ENCODE measurements at regions not wholly inside any gene's neighbourhood (a gene's known extent, or its start where the extent isn't known, plus 50 kb on each side); places are given as distances from the start of the nearest gene placed in this dataset.

GRCh38 chr2:76491503-76491902 lies 780.8 kb upstream of the GCFC2 start:
- no peaks in the 10 kb centered on the region for H3K27me3 Mint-ChIP-seq (ENCODE audit: low read depth)
- POLR2A ChIA-PET: no interaction called here
- H3K4me3 Mint-ChIP-seq: no peak overlapping the region
- DNase-seq (no peak), ATAC-seq (no peak)
- CTCF ChIA-PET: no interaction called here
- H3K9me3 Mint-ChIP-seq (ENCODE audit: insufficient read depth): peaks cover 11% of the 10 kb centered on the region
- H3K4me1 Mint-ChIP-seq (ENCODE audit: low read depth): no peaks in the 10 kb centered on the region
- H3K36me3 Mint-ChIP-seq (ENCODE audit: low read depth): no peaks in the 10 kb centered on the region
- H3K27ac Mint-ChIP-seq: no peak overlapping the region

GRCh38 chr2:76478266-76479035 lies 767.7 kb upstream of the GCFC2 start:
- Mint-ChIP-seq H3K27ac (no peak overlapping the region), H3K36me3 (ENCODE audit: low read depth) (no peaks in the 10 kb centered on the region), H3K4me3 (no peak overlapping the region), H3K27me3 (ENCODE audit: low read depth) (no peaks in the 10 kb centered on the region), H3K4me1 (ENCODE audit: low read depth) (no peaks in the 10 kb centered on the region), H3K9me3 (ENCODE audit: insufficient read depth) (peaks cover 9% of the 10 kb centered on the region)
- ChIA-PET POLR2A (no interaction called here), CTCF (no interaction called here)
- DNase-seq (no peak), ATAC-seq (no peak)

- Mint-ChIP-seq H3K4me3 (no peak overlapping the region), H3K27me3 (ENCODE audit: low read depth) (no peaks in the 10 kb centered on the region), H3K9me3 (ENCODE audit: insufficient read depth) (peaks cover 16% of the 10 kb centered on the region), H3K36me3 (ENCODE audit: low read depth) (no peaks in the 10 kb centered on the region), H3K4me1 (ENCODE audit: low read depth) (no peaks in the 10 kb centered on the region), H3K27ac (no peak overlapping the region)
- no peak for DNase-seq
- ChIA-PET POLR2A (no interaction called here), CTCF (no interaction called here)
- ATAC-seq: no peak
Observed at GRCh38 chr2:76472946-76473345, 762.2 kb upstream of the GCFC2 start.

GRCh38 chr2:76469066-76469465 lies 758.4 kb upstream of the GCFC2 start:
- POLR2A ChIA-PET: no interaction called here
- no peaks in the 10 kb centered on the region for H3K4me1 Mint-ChIP-seq (ENCODE audit: low read depth)
- H3K36me3 Mint-ChIP-seq (ENCODE audit: low read depth): no peaks in the 10 kb centered on the region
- H3K9me3 Mint-ChIP-seq (ENCODE audit: insufficient read depth): peaks cover 13% of the 10 kb centered on the region
- ATAC-seq: no peak
- H3K27me3 Mint-ChIP-seq (ENCODE audit: low read depth): no peaks in the 10 kb centered on the region
- CTCF ChIA-PET: no interaction called here
- H3K4me3 Mint-ChIP-seq: no peak overlapping the region
- no peak for DNase-seq
- H3K27ac Mint-ChIP-seq: no peak overlapping the region

- H3K27ac Mint-ChIP-seq: no peak overlapping the region
- no peak overlapping the region for H3K4me3 Mint-ChIP-seq
- H3K4me1 Mint-ChIP-seq (ENCODE audit: low read depth): no peaks in the 10 kb centered on the region
- no peak for DNase-seq
- POLR2A ChIA-PET: no interaction called here
- no peak for ATAC-seq
- no peaks in the 10 kb centered on the region for H3K27me3 Mint-ChIP-seq (ENCODE audit: low read depth)
- CTCF ChIA-PET: no interaction called here
- H3K9me3 Mint-ChIP-seq (ENCODE audit: insufficient read depth): peaks cover 6% of the 10 kb centered on the region
- H3K36me3 Mint-ChIP-seq (ENCODE audit: low read depth): no peaks in the 10 kb centered on the region
Observed at GRCh38 chr2:76467326-76467725, 756.6 kb upstream of the GCFC2 start.

- Mint-ChIP-seq H3K4me1 (ENCODE audit: low read depth) (no peaks in the 10 kb centered on the region), H3K4me3 (no peak overlapping the region), H3K9me3 (ENCODE audit: insufficient read depth) (peaks cover 12% of the 10 kb centered on the region), H3K27me3 (ENCODE audit: low read depth) (no peaks in the 10 kb centered on the region), H3K27ac (no peak overlapping the region), H3K36me3 (ENCODE audit: low read depth) (no peaks in the 10 kb centered on the region)
- no peak for DNase-seq
- CTCF ChIA-PET: no interaction called here
- no peak for ATAC-seq
- POLR2A ChIA-PET: no interaction called here
Observed at GRCh38 chr2:76464310-76464709, 753.6 kb upstream of the GCFC2 start.

GRCh38 chr2:76461431-76461830 lies 750.7 kb upstream of the GCFC2 start:
- no peak for ATAC-seq
- Mint-ChIP-seq H3K27me3 (ENCODE audit: low read depth) (no peaks in the 10 kb centered on the region), H3K4me1 (ENCODE audit: low read depth) (no peaks in the 10 kb centered on the region), H3K36me3 (ENCODE audit: low read depth) (no peaks in the 10 kb centered on the region), H3K9me3 (ENCODE audit: insufficient read depth) (peaks cover 6% of the 10 kb centered on the region), H3K4me3 (no peak overlapping the region), H3K27ac (no peak overlapping the region)
- CTCF ChIA-PET: no interaction called here
- DNase-seq: no peak
- POLR2A ChIA-PET: no interaction called here

- CTCF ChIA-PET: no interaction called here
- H3K27me3 Mint-ChIP-seq (ENCODE audit: low read depth): no peaks in the 10 kb centered on the region
- H3K36me3 Mint-ChIP-seq (ENCODE audit: low read depth): no peaks in the 10 kb centered on the region
- no peak overlapping the region for H3K27ac Mint-ChIP-seq
- H3K4me1 Mint-ChIP-seq (ENCODE audit: low read depth): no peaks in the 10 kb centered on the region
- no peak overlapping the region for H3K4me3 Mint-ChIP-seq
- POLR2A ChIA-PET: no interaction called here
- DNase-seq: no peak
- peaks cover 3% of the 10 kb centered on the region for H3K9me3 Mint-ChIP-seq (ENCODE audit: insufficient read depth)
- no peak for ATAC-seq
Observed at GRCh38 chr2:76455910-76456309, 745.2 kb upstream of the GCFC2 start.

GRCh38 chr2:76450024-76450475 lies 739.3 kb upstream of the GCFC2 start:
- H3K9me3 Mint-ChIP-seq (ENCODE audit: insufficient read depth): peaks cover 9% of the 10 kb centered on the region

GRCh38 chr2:76448956-76449355 lies 738.2 kb upstream of the GCFC2 start:
- H3K4me3 Mint-ChIP-seq: no peak overlapping the region
- peaks cover 13% of the 10 kb centered on the region for H3K9me3 Mint-ChIP-seq (ENCODE audit: insufficient read depth)
- ATAC-seq (no peak), DNase-seq (no peak)
- H3K36me3 Mint-ChIP-seq (ENCODE audit: low read depth): no peaks in the 10 kb centered on the region
- ChIA-PET POLR2A (no interaction called here), CTCF (no interaction called here)
- H3K27ac Mint-ChIP-seq: no peak overlapping the region
- H3K27me3 Mint-ChIP-seq (ENCODE audit: low read depth): no peaks in the 10 kb centered on the region
- H3K4me1 Mint-ChIP-seq (ENCODE audit: low read depth): no peaks in the 10 kb centered on the region

More at GRCh38 chr2:76450024-76450475, 739.3 kb upstream of the GCFC2 start:
- no peak overlapping the region for H3K4me3 Mint-ChIP-seq
- ChIA-PET POLR2A (no interaction called here), CTCF (no interaction called here)
- no peaks in the 10 kb centered on the region for H3K36me3 Mint-ChIP-seq (ENCODE audit: low read depth)
- no peaks in the 10 kb centered on the region for H3K27me3 Mint-ChIP-seq (ENCODE audit: low read depth)
- no peak for DNase-seq
- H3K27ac Mint-ChIP-seq: no peak overlapping the region
- ATAC-seq: no peak
- H3K4me1 Mint-ChIP-seq (ENCODE audit: low read depth): no peaks in the 10 kb centered on the region

- ATAC-seq: no peak
- POLR2A ChIA-PET: no interaction called here
Observed at GRCh38 chr2:76447294-76447693, 736.6 kb upstream of the GCFC2 start.

GRCh38 chr2:76446872-76447271 lies 736.2 kb upstream of the GCFC2 start:
- no peaks in the 10 kb centered on the region for H3K27me3 Mint-ChIP-seq (ENCODE audit: low read depth)
- DNase-seq (no peak), ATAC-seq (no peak)
- no peaks in the 10 kb centered on the region for H3K36me3 Mint-ChIP-seq (ENCODE audit: low read depth)
- ChIA-PET CTCF (no interaction called here), POLR2A (no interaction called here)
- peaks cover 13% of the 10 kb centered on the region for H3K9me3 Mint-ChIP-seq (ENCODE audit: insufficient read depth)
- H3K4me1 Mint-ChIP-seq (ENCODE audit: low read depth): no peaks in the 10 kb centered on the region
- no peak overlapping the region for H3K4me3 Mint-ChIP-seq
- no peak overlapping the region for H3K27ac Mint-ChIP-seq

More at GRCh38 chr2:76447294-76447693, 736.6 kb upstream of the GCFC2 start:
- Mint-ChIP-seq H3K4me3 (no peak overlapping the region), H3K27ac (no peak overlapping the region), H3K9me3 (ENCODE audit: insufficient read depth) (peaks cover 13% of the 10 kb centered on the region), H3K36me3 (ENCODE audit: low read depth) (no peaks in the 10 kb centered on the region), H3K27me3 (ENCODE audit: low read depth) (no peaks in the 10 kb centered on the region), H3K4me1 (ENCODE audit: low read depth) (no peaks in the 10 kb centered on the region)
- DNase-seq: no peak
- CTCF ChIA-PET: no interaction called here

GRCh38 chr2:76445880-76446279 lies 735.2 kb upstream of the GCFC2 start:
- ATAC-seq (no peak), DNase-seq (no peak)
- H3K27me3 Mint-ChIP-seq (ENCODE audit: low read depth): no peaks in the 10 kb centered on the region
- H3K4me3 Mint-ChIP-seq: no peak overlapping the region
- H3K36me3 Mint-ChIP-seq (ENCODE audit: low read depth): no peaks in the 10 kb centered on the region
- H3K9me3 Mint-ChIP-seq (ENCODE audit: insufficient read depth): peaks cover 13% of the 10 kb centered on the region
- CTCF ChIA-PET: no interaction called here
- POLR2A ChIA-PET: no interaction called here
- H3K27ac Mint-ChIP-seq: no peak overlapping the region
- H3K4me1 Mint-ChIP-seq (ENCODE audit: low read depth): no peaks in the 10 kb centered on the region

Measured in activated CD8-positive, alpha-beta T cell treated with anti-CD3 and anti-CD28 coated beads, Interleukin-2, amount 10 ng/mL, durations not matched to agents 7 days and 5 days (primary cell).